Transverse colon (tissue), 3 donors: ENCODE measurements at regions not wholly inside any gene's neighbourhood (a gene's known extent, or its start where the extent isn't known, plus 50 kb on each side); places are given as distances from the start of the nearest gene placed in this dataset.

Experiments used
- CTCF ChIP-seq, 5 experiments: fragments of 200-600 bp in 3 of 5; fragments of 450-650 bp in 2 of 5; sonication (generic) in 3 of 5; IDR thresholded peaks; 1 replicate in 2 of 5; 2 replicates in 3 of 5; pipeline ENCODE4 v1.5.1; 2016 to 2017; ENCODE audit warnings: antibody characterized with exemption in 5 of 5, inconsistent platforms in 3 of 5, mild to moderate bottlenecking in 2 of 5, moderate library complexity in 1 of 5
- EP300 ChIP-seq: sonication (generic); formaldehyde crosslinking; IDR thresholded peaks from one replicate; pipeline ENCODE4 v1.6.1; 2017; ENCODE audit warnings: antibody characterized with exemption, low read depth

DNA sequence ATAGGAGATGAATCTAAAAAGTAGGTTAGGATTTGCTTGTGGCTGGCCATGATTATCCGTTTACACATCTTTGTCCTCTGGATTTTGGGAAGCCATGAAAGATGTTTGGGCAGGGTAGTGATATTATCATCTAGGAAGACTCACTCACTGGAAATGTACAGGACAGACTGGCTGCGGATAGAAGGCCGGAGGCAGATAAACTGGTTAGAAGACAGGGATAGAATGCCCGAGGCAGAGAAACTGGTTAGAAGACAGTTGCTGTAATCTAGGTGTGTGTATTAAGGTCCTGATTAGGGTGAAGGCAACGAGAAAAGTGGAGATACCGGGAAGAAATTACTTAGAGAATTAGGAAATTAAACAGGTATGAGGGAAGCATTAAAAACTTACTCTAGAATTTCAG is 68.8 kb downstream of the SPRY1 start:
- TF ChIP-seq EP300 = no peak
- no peak for TF ChIP-seq CTCF (IDR thresholded peaks at IDR 0.05)
